HG03432 (cell line): ENCODE measurements at regions not wholly inside any gene's neighbourhood (a gene's known extent, or its start where the extent isn't known, plus 50 kb on each side); places are given as distances from the start of the nearest gene placed in this dataset.
"Not testable (repeated sequence)": the region's sequence is repeated elsewhere in the genome, so short reads cannot be mapped to it uniquely, and the experiment has no call there.

Source experiments
- ATAC-seq: cut with Tn5 transposase; IDR thresholded peaks from one replicate; pipeline ENCODE4 v1.9.1; 2021; ENCODE audit warnings: mild to moderate bottlenecking, moderate library complexity; ENCODE audit not compliant: unreplicated experiment

DNA sequence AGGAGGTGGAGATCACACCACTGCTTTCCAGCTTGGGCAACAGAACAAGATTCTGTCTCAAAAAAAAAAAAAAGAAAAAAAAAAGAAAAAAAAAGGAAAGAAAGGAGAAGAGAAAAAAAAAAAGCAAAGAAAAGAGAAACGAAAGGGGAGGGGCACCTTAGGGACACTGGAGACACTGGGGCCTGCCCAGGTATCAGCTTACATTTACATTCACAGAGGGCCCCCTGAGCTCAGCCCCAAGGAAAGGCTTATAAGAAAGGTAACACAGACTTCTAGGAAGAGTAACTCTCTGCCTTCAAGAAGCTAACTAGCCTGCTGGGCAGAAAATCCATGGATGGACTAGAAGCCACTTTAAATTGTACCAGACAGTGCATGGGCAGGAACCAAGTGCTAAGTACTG lies 108.8 kb downstream of the NPY start:
- no peak for ATAC-seq

DNA sequence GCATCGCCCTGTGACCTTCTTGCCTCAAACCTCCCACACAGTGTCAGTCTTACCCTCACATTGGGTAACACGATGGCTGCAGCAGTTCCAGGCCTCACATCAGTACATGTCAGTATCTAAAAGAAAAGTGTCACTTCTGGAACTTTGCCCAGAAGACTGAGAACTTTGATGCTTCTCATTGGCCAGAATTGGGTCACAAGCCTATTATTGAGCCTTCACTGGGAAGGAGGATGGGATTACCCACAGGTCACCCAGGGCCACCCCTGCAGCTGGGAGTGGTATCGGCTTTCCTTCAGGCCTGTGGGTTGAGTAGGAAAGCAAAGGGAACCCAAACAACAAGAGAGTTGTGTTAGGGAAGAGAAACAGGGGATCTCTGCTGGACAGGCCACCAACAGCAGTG lies 111.5 kb downstream of the NPY start:
- no peak for ATAC-seq

DNA sequence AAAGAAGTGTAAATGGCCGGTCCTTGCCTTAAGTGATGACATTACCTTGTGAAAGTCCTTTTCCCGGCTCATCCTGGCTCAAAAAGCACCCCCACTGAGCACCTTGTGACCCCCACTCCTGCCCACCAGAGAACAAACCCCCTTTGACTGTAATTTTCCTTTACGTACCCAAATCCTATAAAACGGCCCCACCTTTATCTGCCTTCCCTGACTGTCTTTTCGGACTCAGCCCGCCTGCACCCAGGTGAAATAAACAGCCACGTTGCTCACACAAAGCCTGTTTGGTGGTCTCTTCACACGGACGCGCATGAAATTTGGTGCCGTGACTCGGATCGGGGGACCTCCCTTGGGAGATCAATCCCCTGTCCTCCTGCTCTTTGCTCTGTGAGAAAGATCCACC lies 112.4 kb downstream of the NPY start:
- ATAC-seq, result not testable (repeated sequence)

DNA sequence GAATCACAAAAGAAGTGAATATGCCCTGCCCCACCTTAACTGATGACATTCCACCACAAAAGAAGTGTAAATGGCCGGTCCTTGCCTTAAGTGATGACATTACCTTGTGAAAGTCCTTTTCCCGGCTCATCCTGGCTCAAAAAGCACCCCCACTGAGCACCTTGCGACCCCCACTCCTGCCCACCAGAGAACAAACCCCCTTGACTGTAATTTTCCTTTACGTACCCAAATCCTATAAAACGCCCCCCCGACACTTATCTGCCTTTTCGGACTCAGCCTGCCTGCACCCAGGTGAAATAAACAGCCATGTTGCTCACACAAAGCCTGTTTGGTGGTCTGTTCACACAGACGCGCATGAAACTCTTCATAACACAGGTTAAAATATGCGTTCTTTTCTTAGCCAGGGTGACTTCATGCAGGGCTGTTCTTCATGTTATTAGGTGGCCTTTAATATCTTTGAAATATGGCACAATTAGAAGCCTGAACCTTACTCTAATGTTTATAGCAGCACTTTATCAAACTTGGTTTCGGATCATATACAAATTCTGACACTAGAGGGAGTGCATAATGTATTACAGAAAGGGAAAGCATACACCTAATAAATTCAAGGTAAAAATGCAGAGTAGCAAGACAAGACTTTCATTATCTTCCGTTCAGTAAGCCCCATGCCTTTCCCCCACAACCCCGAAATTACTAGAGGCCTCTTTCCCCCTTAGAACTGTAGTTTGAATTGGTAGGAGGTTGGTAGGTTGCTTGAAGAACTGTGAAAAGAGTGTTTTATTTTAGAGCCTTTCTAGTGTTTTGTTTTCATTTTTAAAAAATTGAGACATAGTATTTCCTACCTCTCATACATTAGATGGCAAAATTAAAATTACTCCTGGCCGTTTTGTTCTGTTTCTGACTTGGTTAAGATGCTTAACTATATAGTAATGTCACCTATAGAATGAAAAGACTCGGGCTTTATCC lies 117.9 kb downstream of the NPY start:
- ATAC-seq, result peak; percentile 61

DNA sequence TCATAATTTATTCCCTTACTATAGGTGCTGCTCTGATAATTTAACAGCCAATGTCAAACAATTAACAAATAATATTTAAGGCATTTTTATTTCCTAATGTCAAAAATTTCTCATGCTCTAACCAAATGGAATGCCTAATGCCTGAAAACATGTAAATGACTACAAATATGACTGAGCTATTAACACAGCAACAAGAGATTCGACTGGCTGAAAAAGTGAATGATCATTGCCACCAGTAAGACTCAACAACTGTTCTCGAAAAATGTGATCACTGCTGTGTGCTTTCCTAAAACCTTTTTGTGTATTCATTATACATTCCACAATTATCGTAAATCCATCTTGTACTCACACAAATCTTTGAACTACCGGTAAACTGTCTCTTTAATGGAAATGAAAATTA lies 118.7 kb downstream of the NPY start:
- no peak for ATAC-seq

DNA sequence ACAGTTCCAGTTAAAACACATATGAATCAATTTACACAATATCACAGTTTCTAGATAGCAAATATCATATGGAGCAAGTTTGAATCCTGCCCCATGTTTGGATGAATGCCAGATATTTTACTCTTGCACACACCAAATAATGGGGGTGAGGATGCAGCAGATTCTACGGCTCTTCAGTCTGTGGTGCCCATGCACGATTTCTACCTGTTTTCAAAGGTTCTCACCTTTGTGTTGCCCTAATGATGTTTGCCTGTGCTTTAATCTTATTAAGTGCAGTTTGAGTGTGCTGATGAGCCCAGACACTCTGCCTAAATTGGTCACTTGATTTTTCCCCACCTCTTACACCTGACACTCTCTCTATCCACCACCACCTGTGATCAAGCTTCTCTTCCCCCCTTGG lies 119.6 kb downstream of the NPY start:
- ATAC-seq, result no peak

DNA sequence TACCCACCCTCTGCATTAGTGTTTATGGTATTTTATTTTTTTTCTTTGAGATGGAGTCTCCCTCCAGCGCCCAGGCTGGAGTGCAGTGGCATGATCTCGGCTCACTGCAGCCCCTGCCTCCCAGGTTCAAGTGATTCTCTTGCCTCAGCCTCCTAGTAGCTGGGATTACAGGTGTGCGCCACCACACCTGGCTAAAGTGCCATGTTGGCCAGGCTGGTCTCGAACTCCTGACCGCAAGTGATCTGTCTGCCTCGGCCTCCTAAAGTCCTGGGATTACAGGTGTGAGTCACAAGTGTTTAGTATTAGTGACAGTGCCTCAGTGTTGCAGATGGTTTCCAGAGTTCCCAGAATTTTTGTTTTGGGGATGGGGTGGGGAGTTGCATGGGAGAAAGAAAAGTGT lies 120.3 kb downstream of the NPY start:
- no peak for ATAC-seq

DNA sequence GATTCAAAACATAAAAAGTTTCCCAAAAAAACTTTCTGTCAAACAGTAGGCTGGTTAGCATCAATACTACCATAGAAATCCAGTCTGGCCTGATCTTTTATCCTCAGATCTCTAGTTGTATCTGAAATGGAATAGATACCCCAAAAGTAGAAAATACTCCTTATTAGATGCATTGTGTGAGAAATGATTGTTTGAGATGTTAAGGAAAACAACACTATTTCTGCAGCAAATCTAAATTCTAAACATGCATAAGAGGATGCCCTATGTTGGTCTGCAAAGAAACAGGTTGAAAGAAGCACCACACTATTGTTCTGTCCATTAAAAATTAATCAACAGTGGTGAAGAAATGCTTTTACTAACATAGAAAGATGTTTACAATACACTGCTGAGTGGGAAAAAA lies 121.0 kb downstream of the NPY start:
- ATAC-seq, result no peak

DNA sequence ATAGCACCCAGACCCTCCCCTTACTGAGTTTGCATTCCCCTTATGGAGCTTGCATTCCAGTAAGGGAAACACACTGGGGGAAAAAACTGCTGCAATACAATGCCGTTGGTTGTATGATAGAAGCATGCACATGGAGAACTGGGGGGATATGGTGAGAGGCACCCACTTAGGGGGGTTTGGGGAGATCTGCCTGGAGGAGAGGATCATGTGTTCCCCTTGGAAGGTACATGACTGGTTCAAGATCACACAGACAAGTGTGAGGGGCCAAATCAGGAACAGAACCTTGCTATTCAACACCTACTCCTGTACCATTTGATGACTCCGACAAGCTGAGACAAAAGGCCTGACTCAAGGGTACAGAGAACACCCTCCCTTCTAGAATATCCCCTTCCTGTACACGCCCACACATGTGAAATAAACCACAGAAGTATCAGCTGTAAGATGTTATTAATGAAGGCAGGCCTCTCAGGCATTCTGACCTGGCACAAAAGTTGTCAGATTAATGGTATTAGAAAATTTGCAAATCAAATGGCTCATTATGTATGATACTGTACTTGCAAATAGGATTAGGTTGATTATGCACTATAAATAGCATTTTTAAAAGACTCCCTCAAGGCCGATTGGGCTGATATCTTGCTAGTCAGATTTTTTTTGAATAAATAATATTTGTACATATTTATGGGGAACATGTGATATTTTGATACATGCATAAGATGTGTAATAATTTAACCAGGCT lies 122.2 kb downstream of the NPY start:
- peak; percentile 87 for ATAC-seq

DNA sequence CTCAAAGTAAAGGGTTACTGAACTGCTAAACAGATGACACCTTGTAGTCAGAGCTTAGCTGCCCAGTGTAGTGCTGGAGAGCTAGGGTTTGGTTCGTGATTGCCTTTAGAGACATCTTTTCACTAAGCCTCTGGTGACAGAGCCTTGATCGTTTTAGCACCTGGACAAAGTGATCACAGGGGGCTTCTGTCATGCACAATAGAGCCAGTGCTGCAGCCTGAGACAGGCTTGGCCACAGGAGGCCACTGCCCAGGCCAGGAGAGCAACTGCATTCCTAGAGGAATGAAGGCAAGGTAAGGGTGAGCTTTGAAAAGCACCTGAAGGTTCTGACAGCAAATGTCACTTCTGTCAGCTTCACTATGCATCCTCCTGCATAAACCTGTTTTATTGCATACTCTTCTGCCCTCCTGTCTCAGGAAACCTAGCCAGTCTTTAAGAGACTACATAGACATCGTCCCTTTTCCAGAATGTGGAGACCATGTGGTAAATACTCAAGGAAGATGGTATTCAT lies 122.9 kb downstream of the NPY start:
- ATAC-seq, result no peak

DNA sequence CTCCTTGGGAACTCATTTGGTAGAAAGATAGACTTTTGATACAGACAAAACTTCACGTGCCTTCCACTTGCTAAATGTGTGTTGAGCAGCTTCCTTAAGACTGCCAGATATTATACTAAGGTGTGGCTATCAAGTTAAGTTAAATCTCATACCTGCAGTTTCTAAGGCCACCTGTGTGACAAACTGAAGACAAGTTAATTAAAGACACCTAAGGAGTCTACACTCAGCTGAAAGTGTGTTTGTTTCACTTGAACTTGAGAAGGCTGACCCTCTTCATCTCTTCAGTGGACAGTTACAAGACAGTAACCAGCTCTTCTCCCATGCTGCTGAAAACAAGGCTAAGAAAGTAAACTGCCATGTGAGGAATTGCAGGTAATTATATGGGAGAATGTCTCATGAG lies 124.0 kb downstream of the NPY start:
- no peak for ATAC-seq

DNA sequence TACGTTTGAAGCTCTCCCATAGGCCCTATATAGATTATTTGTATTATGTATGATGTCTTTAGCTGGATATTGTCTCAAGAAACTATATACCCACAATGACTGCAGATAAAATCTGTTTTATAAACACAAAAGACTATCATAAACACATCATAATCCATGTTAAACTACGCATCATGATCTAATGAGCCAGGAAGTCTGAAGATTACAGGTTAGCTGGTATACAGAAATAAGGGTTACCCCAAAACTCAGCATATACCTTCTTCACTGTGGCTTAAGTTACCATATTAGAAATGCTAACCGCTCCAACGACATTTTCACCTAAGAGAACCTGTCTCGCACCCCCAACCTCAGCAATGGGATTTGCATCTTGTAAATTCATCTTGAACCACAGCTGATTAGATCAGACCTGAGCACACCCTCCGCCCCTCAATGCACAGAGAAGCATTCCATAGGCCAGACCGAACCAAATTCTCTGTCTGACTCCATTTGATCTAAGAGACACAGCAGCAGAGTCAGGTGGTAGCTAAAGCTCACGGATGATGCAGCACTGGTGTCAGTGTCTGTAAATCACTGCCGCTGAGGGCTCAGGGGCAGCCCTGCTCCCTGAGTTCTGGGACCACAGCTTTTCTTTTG lies 124.9 kb downstream of the NPY start:
- no peak for ATAC-seq

DNA sequence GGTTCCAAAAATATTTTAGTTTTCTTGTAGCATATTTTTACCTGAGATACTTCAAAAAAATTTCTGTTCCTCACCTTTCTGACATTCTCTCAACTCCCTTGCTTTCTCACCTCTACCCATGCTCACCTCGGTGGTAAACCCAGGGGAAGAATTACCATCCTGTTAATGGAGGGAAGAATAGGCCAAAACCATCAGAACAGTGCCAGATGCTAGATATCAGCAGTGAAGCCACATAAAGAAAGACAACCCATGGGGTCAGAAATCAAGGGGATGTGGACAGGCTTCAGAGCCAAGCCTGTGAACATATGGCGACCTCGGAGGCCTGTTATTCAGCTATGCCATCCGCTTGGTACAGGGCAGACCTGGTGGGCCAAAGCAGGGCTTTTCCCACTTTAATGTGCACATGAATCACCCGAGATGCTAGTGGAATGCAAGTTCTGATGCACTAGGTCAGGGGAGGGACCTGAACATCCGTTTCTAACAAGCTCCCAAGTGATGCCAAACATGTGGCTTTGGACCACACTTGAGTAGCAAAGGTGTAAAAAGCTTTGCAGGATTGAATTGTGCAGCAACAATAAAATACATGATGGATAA lies 125.5 kb downstream of the NPY start:
- no peak for ATAC-seq

DNA sequence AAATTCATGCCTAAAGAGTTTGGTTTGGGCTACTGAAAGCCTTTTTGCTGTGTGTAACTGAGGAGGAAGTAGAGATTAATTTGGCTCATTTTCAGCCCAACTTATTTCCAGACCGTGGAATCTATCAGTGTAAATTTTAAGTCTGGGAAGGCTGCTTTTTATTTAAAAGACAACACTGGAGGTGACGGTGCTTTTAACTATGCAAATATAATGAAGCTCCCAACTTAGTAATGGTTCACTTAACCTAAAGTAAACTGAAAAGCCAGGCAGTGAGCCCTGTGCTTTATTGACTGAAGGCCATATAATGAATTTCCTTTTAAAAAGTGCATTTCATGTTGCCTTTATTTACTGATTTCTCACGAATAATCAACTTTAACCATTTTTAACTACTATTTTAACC lies 127.2 kb downstream of the NPY start:
- no peak for ATAC-seq

DNA sequence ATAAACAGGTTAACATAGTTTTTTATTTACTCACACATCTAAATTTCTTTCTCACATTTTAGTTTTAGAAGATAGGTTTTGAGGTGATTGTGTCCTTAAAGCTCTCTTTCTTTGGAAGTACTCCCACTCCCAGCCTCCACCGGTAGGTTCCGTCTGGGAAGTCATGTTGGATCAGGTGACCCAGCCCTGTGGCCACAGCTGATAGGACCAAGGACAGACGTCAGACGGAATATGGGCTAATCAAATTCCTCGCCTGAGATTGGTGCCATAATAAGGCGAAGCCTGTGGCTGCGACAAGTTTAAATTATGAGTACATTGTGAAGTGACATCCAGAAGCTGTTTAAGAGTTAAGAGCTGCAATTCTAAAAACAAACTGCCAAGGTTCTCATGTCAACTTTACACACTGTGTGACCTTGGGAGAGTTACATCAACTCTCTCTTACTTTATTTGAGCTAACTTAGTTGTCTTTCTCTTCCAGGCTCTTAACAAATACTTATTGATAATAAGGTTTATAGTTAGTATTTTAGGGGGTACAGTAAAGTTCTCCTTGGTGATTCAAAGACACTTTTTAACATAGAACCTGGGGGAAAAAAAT lies 133.6 kb downstream of the NPY start:
- ATAC-seq, result no peak

DNA sequence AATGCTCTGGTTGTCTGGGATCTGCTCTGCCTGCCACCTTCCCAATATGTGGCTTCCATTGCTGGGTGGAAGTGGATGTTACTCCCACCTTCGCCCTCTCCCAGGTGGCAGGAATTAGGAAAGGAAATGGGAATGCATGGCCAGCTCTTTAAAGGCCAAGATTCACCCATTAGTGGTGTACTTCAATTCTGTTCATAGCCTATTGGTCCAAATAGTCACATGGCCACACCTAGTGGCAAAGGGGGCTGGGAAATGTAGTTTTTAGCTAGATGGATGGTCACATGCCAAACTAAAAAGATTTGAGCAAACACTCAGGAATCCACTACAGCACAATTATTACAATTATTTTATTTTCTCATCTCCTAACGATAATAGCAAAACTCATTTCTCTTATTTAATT lies 135.1 kb downstream of the NPY start:
- ATAC-seq, result no peak

DNA sequence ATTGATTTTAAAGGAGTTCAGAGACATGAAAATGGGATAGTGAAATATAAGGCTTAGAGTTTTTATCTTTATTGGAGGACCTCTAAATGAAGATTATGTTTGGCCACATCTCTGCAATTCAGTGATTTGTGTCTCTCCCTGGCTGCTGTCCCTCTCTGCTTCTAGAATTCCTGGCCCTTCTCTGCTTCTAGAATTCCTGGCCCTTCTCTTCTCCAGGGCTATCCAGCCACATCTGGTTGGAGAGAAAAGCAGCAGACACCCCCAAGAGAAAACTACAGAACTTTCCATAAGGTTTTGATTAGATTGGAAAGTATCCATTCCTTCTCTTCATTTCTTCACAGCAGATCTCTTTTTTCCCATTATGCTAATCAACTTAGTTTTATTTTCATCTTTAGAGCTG lies 135.5 kb downstream of the NPY start:
- no peak for ATAC-seq

DNA sequence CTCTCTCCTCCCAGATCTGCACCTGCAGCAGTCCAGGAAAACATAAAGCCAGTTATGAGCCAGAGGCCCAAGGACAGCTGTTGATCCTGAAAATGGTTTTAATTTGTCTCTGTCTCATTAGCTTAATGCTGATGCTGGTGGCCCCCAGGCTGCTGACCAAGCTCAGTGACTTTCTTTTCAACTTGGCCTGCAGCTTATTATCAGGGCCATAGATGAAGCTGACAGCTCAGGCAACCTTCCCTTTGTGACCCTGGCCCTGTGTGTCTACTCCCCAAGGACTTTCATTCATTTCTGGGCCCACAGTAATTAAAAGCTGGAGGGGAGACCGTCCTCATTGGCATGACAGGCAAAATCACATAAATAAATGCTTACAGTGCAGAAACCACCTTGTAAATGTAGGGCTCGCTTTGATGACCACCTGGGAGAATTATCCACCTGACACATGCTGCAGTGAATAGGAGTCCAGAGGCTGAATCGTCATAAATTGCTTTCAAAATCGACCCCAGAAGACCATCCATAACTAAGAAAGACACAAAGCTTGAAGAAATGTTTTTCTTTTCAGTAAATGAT lies 138.5 kb downstream of the NPY start:
- no peak for ATAC-seq

DNA sequence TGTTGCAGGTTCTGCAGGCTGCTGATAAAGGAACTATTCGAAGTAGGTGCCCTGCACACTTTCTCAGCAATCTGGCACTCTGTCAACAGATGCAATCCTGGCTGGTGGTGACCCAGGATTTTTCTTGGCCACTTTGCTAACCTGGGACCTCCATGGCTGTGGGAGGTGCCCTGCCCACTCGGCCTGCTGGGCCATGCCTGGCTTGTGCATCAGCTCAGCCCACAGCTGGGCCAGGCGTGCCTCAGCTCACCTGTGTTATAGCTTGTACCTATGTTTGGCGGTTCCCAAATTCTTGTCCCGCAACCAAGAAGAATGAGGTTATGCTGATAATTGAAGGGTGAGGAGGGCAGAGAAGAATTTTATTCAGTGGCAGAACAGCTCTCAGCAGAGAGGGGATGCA lies 141.7 kb downstream of the NPY start:
- ATAC-seq, result no peak

DNA sequence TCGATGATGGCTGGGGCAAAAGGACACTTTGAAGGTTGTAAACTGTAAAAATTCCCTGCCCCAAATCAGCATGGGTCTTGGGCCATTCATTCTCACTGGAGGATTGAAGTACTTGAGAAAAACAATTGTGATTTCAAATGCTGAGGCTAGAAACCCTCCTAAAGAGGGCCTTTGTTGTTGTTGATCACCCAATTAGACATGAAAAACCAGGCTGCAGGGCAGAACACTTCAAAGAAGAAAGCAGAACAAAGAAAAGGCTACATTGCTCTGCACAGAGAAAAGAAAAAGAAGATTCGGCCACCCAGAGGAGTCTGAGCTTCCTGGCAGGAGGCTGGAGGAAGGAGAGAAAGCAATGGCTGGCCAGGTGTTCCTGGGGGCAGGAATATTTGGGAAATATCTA lies 143.1 kb downstream of the NPY start:
- ATAC-seq, result no peak
